Ascending aorta (tissue), 2 donors: ENCODE measurements at regions not wholly inside any gene's neighbourhood (a gene's known extent, or its start where the extent isn't known, plus 50 kb on each side); places are given as distances from the start of the nearest gene placed in this dataset.

Experiments
- DNase-seq, 2 donors: peaks; one replicate each; pipeline ENCODE4 v3.0.0-alpha.2; 2019; ENCODE audit warnings: low spot score in 2 of 2
- H3K27ac ChIP-seq, 2 donors: fragments of 200-600 bp; sonication (generic); one replicate each; pipeline ENCODE4 v1.5.1; 2016 to 2017; ENCODE audit warnings: mild to moderate bottlenecking in 1 of 2
- H3K27me3 ChIP-seq: fragments of 200-600 bp; sonication (generic); one replicate; pipeline ENCODE4 v1.5.1; 2017
- H3K36me3 ChIP-seq, 2 donors: fragments of 200-600 bp; sonication (generic); one replicate each; pipeline ENCODE4 v1.5.1; 2016
- H3K4me1 ChIP-seq, 2 donors: fragments of 200-600 bp; sonication (generic); one replicate each; pipeline ENCODE4 v1.5.1; 2016 to 2017; ENCODE audit warnings: mild to moderate bottlenecking in 1 of 2
- H3K4me3 ChIP-seq, 2 donors: fragments of 200-600 bp; sonication (generic); one replicate each; pipeline ENCODE4 v1.5.1; 2016 to 2017; ENCODE audit warnings: mild to moderate bottlenecking in 1 of 2
- H3K9me3 ChIP-seq, 2 donors: fragments of 200-600 bp; sonication (generic); one replicate each; pipeline ENCODE4 v1.5.1; 2016
- intact Hi-C: fragments of 100-400 bp; cut with DNase I; formaldehyde crosslinking; loops from one replicate; pipeline ENCODE4 v1.15.1; 2023
- TF ChIP-seq, protein P1 (sequence below), 3 experiments: fragments of 200-600 bp in 2 of 3; fragments of 450-650 bp in 1 of 3; sonication (generic) in 2 of 3; IDR thresholded peaks; one replicate each; pipeline ENCODE4 v1.5.1; 2016 to 2019; ENCODE audit warnings: antibody characterized with exemption in 3 of 3, mild to moderate bottlenecking in 1 of 3, moderate library complexity in 1 of 3

DNA sequence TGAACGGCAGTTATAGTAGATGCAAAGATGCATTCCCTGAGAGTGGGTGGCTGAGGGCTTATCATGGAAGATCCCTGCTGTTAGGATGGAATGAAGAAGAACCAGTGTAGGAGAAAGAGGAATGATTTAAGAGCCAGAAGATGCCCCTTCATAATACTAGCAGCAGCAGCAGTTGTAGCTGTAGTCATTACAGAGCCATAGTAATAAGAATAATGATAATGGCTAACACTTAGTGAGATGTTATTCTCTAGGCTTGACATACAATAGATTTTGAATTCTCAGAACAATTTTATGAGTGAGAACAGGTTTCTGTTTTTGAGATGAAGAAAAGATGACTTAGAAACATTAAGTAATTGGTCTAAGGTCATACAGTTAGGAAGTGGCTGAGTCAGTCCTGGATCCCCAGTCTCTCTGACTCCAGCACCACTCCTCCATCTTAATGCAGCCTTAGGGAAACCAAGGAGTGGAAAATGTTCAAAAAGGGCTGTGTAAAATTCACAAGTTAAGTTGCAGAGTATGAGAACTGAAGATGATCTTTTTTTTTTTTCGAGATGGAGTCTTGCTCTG, 459.4 kb upstream of the SGCD start:
- Histone ChIP-seq H3K9me3 (no peaks in the 10 kb centered on the region), H3K36me3 (no peaks in the 10 kb centered on the region), H3K27me3 (no peaks in the 10 kb centered on the region), H3K4me1 (no peaks in the 10 kb centered on the region), H3K4me3 (no peak overlapping the region), H3K27ac (no peak overlapping the region)
- TF ChIP-seq, protein P1, sequence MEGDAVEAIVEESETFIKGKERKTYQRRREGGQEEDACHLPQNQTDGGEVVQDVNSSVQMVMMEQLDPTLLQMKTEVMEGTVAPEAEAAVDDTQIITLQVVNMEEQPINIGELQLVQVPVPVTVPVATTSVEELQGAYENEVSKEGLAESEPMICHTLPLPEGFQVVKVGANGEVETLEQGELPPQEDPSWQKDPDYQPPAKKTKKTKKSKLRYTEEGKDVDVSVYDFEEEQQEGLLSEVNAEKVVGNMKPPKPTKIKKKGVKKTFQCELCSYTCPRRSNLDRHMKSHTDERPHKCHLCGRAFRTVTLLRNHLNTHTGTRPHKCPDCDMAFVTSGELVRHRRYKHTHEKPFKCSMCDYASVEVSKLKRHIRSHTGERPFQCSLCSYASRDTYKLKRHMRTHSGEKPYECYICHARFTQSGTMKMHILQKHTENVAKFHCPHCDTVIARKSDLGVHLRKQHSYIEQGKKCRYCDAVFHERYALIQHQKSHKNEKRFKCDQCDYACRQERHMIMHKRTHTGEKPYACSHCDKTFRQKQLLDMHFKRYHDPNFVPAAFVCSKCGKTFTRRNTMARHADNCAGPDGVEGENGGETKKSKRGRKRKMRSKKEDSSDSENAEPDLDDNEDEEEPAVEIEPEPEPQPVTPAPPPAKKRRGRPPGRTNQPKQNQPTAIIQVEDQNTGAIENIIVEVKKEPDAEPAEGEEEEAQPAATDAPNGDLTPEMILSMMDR (IDR thresholded peaks at IDR 0.05), result no peak
- intact Hi-C loops, result no loop called here
- no peak for DNase-seq

DNA sequence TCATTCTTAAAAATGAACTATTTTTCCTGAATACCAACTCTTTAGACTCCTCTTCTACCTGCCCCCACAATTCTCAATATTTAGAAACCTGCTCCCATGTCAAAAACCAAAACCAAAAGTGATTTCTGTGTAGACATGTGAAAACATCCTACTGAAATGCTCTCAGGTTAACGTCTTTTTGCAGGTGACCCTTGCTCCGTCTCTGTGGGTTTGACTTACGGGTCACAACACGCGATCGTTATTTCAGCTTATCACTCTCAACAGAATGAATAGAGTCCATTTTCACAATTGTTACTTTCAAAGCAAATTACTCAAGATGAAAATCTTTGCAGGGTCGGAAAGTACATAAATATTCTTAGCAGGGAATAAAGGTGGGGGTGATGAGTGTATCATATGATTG, 456.3 kb upstream of the SGCD start:
- no peaks in the 10 kb centered on the region for H3K4me1 ChIP-seq
- no peaks in the 10 kb centered on the region for H3K27me3 ChIP-seq
- intact Hi-C loops, result no loop called here
- H3K4me3 ChIP-seq, result no peak overlapping the region
- no peaks in the 10 kb centered on the region for H3K36me3 ChIP-seq
- H3K9me3 ChIP-seq, result no peaks in the 10 kb centered on the region
- no peak overlapping the region for H3K27ac ChIP-seq
- TF ChIP-seq, protein P1 (IDR thresholded peaks at IDR 0.05), result no peak
- no peak for DNase-seq

DNA sequence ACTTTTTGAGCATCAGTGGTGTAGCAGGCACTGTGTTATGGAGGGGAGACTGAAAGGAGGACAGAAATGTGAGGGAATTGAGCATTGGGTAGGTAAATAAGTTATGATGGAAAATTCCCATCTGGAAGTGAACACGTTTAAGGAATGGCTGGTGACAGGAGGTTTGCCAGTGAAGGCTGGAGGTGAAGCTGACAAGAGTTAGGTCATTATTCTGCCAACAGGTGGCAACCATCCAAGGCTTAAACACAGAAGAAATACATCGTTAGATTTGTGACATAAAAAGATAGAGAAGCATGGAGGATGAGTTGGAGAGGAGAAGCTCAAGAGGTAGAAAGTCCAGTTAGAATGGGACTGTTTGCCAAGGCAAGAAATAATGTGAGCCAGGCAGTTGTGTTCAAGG, 455.3 kb upstream of the SGCD start:
- H3K27me3 ChIP-seq, result no peaks in the 10 kb centered on the region
- H3K27ac ChIP-seq, result no peak overlapping the region
- no peak overlapping the region for H3K4me3 ChIP-seq
- H3K9me3 ChIP-seq, result no peaks in the 10 kb centered on the region
- no peak for DNase-seq
- intact Hi-C loops, result no loop called here
- no peaks in the 10 kb centered on the region for H3K4me1 ChIP-seq
- no peaks in the 10 kb centered on the region for H3K36me3 ChIP-seq
- TF ChIP-seq, protein P1 (IDR thresholded peaks at IDR 0.05), result no peak

DNA sequence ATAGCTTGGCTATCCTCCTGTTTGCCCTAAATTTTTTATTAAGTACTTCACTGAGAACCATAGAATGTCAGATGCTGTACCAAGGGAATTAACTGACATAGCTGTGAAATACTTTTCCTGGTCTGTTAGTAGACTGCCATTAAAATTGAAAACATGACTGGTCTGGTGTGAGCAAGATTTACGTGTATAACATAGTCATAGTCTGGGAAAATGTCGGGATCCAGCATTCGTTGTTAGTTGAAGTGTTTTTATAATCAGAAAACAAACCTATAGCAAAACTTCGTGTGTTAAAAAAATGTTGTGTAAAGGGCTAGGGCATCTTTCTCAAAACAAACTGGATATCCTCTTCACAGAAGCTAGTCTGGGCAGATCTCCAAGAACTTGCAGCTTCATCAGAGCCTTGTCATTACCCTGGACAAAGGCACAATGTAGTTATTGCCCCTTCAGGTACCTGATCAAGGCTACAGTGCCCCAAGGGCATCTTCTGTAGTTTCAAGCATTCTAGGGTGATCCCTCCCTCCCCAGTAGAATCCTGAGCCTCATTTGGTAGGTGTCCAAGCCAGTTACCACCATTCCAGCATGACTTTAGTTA, 454.2 kb upstream of the SGCD start:
- no peak overlapping the region for H3K27ac ChIP-seq
- no peaks in the 10 kb centered on the region for H3K27me3 ChIP-seq
- DNase-seq, result no peak
- no peaks in the 10 kb centered on the region for H3K9me3 ChIP-seq
- TF ChIP-seq, protein P1 (IDR thresholded peaks at IDR 0.05), result no peak
- H3K36me3 ChIP-seq, result no peaks in the 10 kb centered on the region
- H3K4me1 ChIP-seq, result no peaks in the 10 kb centered on the region
- intact Hi-C loops, result no loop called here
- no peak overlapping the region for H3K4me3 ChIP-seq

DNA sequence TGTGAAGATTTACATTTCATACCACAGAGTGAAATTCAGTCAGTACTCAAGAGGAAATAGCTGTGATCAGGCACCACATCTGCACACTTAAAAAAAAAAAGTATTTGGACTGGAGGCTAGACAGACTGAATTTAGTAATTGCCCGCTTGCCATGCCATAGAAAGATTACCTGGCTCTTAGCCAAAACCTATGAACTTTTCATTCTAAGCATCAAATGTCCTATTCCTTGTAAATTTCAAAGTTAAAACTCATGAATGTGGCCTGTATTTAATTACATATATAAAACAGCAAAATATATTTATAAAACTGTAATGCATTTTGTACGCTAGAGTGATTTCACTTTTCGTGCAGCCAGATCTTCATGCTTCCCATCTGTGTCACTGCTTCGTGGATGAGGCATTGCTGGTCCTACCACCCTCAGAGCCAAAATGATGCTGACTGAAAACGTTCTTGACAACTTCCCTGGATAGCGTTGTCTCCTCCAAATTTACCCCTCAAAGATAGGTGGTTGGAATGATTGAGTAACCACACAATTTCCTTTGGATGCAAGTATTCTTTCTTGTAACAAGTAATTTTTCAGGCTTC, 447.9 kb upstream of the SGCD start:
- H3K27ac ChIP-seq, result no peak overlapping the region
- intact Hi-C loops, result no loop called here
- no peaks in the 10 kb centered on the region for H3K4me1 ChIP-seq
- TF ChIP-seq, protein P1 (IDR thresholded peaks at IDR 0.05), result no peak
- no peak overlapping the region for H3K4me3 ChIP-seq
- DNase-seq, result no peak
- no peaks in the 10 kb centered on the region for H3K36me3 ChIP-seq
- H3K27me3 ChIP-seq, result no peaks in the 10 kb centered on the region
- H3K9me3 ChIP-seq, result no peaks in the 10 kb centered on the region
